ENCODE measurements at regions not wholly inside any gene's neighbourhood (a gene's known extent, or its start where the extent isn't known, plus 50 kb on each side); places are given as distances from the start of the nearest gene placed in this dataset.
"Not testable (repeated sequence)": the region's sequence is repeated elsewhere in the genome, so short reads cannot be mapped to it uniquely, and the experiment has no call there.

- no peak for DNase-seq (ENCODE audit: low spot score)
Observed at GRCh38 chr6:12348530-12349511, 58.7 kb downstream of the EDN1 start.

DNA sequence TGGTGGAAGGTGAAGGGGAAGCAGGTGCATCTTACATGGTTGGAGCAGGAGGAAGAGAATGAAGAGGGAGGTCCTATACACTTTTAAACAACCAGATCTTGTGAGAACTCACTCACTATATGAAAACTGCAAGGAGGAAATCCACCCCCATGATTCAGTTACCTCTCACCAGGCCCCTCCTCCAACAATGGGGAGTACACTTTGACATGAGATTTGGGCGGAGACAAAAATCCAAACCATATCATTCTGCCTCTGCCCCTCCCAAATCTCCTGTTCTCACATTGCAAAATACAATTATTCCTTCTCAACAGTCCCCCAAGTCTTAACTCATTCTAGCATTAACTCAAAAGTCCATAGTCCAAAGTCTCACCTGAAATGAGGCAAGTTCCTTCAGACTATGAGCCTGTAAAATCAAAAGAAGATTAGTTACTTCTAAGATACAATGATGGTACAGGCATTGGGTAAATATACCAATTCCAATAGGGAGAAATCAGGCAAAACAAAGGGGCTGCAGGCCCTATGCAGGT is 60.5 kb downstream of the EDN1 start:
- no peak for DNase-seq (ENCODE audit: low spot score)

DNA sequence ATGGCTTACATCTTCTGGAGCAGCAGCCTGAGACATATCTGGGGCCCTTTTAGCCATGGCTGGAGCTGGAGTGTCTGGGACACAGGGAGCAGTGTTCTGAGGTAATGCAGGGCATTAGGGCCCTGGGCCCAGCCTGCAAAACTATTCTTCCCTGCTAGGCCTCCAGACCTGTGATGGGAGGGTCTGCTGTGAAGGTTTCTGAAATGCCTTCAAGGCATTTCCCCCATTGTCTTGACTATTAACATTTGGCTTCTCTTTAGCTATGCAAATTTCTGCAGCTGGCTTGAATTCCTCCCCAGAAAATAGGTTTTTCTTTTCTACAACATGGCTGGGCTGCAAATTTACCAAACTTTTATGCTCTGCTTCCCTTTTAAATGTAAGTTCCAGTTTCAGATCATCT is 61.5 kb downstream of the EDN1 start:
- DNase-seq (ENCODE audit: low spot score), result no peak

GRCh38 chr6:12353731-12354130 is 63.6 kb downstream of the EDN1 start:
- no peak for DNase-seq (ENCODE audit: low spot score)

GRCh38 chr6:12354499-12354898 is 64.3 kb downstream of the EDN1 start:
- no peak for DNase-seq (ENCODE audit: low spot score)

- DNase-seq (ENCODE audit: low spot score), result no peak
Observed at GRCh38 chr6:12355354-12355753, 65.2 kb downstream of the EDN1 start.

GRCh38 chr6:12356431-12356830 is 66.3 kb downstream of the EDN1 start:
- no peak for DNase-seq (ENCODE audit: low spot score)

- no peak for DNase-seq (ENCODE audit: low spot score)
Observed at GRCh38 chr6:12356983-12357972, 67.1 kb downstream of the EDN1 start.

GRCh38 chr6:12359036-12359435 is 68.9 kb downstream of the EDN1 start:
- DNase-seq (ENCODE audit: low spot score), result no peak

DNA sequence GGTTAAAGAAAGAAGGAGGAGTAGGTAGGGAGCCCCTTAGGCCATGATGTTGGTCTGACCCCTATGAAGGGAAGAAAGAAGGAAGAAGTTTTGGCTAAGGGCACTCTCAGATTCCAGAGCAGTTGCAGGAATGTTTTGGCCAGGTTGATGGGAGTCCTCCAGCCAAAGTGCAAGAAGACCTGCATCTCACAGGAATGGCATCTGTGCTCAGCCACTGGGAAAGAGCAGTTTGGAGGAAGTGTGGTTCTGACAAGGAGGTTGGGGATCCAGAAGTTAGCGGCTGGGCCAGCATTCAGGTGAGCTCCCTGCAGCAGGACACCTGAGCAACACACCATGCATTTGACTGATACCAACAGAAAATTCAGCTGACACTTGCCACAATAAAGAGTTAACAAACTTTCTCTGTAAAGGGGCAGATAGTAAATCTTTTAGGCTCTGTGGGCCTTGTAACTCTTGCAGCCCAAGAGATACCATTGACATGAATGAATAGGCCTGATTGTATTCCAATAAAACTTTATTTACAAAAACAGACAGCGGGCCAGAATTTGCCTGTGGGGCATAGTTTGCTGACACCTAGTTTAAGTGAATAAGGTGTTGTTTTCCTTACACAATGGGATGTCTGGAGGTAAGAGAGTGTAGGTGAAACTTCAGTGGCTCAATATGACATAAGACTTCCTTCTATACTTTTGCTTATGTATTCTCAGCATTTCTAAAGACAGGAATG is 71.0 kb downstream of the EDN1 start:
- DNase-seq (ENCODE audit: low spot score), result no peak

GRCh38 chr6:12363277-12363650 is 73.1 kb downstream of the EDN1 start:
- not testable (repeated sequence) for DNase-seq (ENCODE audit: low spot score)

DNA sequence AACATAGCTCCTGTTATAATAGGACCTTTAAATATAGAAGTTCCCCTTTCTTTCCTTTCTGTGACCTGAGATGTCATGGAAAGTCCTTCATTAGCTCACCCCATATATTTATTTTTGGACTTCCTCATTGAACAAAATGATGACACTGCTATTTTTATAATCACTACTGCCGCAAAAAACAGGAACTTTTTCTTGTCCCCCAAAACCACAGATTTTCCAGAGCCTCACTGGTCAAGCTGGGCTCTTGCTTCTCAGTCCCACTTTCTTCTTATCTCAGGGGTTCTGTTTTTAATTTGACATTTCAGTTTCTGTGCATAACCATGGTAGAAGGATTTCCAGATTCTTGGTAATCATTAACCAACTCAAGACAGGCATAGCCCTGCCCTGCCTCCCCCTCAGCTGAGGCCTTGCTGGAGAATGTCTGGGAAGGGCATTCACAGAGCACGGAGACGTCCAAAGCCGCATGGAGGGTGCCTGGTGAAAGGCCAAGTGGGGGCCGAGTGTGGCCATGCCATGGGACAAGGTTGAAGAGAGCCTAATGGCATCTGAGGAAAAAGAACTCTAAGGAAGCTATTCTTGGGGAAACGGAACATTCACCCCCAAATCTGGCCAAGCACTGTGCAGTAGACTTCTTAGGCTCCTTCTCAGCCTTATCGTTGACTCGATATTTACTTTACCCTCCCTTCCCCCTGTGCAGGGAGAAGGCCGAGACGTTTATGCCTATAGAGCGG is 73.7 kb downstream of the EDN1 start:
- no peak for DNase-seq (ENCODE audit: low spot score)

DNA sequence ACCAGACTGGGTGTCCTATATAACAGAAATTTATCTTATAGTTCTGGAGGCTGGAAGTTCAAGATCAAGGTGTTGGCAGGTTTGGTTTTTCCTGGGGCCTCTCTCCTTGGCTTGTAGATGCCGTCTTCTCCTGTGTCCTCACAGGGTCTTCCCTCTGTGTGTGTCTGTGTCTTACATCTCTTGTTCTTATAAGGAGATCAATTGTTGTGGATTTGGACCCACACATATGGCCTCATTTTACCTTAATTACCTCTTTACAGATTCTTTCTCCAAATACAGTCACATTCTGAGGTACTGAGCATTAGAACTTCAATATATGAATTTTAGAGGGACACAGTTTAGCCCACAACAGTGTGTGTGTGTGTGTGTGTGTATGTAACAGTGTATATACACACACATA is 74.5 kb downstream of the EDN1 start:
- no peak for DNase-seq (ENCODE audit: low spot score)

- DNase-seq (ENCODE audit: low spot score), result no peak
Observed at GRCh38 chr6:12366731-12367130, 76.6 kb downstream of the EDN1 start.

DNA sequence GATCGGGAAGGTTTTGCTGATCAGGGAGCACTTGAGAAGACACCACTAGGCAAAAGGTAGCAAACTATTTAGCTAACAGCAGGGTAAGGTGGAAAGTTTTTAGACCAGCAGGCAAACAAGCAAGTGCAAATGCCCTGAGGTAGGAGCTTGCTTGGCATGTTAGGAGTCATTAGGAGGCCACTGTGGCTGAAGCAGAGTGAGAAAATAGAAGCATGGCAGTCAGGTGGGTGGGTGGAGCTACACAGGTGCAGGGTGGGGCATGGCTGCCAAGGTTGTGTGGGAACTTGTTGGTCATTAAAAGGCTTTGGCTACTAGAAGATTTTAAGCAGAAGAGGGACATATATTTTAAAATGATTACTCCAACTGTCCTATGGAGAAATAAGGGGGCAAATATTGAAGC is 77.3 kb downstream of the EDN1 start:
- DNase-seq (ENCODE audit: low spot score), result no peak

DNA sequence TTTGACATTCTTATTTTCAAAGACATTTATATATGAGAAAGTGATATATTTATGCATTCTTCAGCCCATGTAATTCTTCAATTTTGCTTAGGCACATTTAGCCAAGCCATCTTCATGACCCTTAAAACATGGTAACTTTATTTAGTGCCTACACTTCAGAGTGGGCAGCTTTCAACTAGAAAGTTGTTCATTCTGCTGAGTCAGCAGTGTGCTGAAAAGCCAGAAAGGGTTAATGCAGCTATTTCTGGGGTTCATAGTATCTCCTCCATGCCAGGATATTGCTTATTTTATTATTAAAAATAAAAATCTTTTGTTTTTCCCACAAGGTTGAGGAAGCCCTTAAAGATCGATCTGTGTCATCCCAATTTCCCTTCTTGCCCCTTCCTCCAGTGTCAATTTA is 79.2 kb downstream of the EDN1 start:
- DNase-seq (ENCODE audit: low spot score), result no peak

DNA sequence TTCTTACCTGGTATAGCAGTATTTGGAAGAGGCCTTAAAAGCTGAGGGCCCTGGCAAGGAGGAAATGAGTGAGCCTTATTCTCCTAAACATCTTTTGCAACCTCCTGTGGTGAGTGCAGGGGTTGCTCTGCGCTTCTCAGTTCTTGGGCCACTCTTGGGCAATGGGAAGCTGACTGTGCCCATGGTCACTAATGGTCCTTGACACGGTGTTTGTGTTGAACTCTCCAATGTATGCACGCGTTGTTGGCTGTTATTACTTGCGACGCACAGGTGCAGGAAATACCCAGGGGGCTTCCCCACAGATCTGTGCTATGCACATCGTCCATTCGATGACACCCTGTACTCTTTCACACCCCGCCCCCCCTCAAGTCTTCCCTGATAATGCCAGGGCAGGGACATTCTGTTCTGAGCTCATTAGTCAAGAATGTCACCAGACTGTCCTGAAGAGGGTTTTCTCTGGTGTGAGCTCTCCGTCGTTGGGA is 79.7 kb downstream of the EDN1 start:
- DNase-seq (ENCODE audit: low spot score), result no peak

DNA sequence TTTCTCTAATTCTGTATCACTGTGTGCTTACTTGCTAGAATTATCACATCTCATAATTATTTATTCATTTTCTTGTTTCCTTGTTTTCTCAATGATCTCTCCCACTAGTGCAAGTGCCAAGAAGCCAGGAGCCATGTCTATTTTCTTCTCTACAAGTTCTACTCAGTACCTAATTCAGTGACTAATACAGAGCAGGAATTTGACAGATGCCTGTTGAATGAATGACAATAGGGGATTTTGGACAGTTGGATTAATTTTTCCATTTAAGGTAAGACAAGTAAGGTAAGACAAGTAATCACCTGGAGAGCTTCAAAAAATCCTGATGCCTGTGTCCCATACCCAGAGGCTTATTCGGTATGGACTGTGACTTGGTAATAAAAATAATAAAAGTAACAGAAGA is 81.0 kb downstream of the EDN1 start:
- no peak for DNase-seq (ENCODE audit: low spot score)

GRCh38 chr6:12371641-12372146 is 81.5 kb downstream of the EDN1 start:
- no peak for DNase-seq (ENCODE audit: low spot score)

- DNase-seq (ENCODE audit: low spot score), result no peak
Observed at GRCh38 chr6:12379181-12379580, 89.0 kb downstream of the EDN1 start.

All from SK-N-DZ (cell line).